GM12878 (cell line): ENCODE measurements at regions not wholly inside any gene's neighbourhood (a gene's known extent, or its start where the extent isn't known, plus 50 kb on each side); places are given as distances from the start of the nearest gene placed in this dataset.

Experiments
- ATAC-seq: fragments of 200-7000 bp; cut with Tn5 transposase; 3 replicates; pipeline ENCODE4 v1.9.1; 2020; ENCODE audit warnings: mild to moderate bottlenecking, moderate library complexity
- BruUV-seq: library from RNA; stranded (reverse); fragments of 400-500 nt; replicated peaks from 2 replicates; lab custom pipeline; 2021; lab: Mats Ljungman, UMichigan
- CTCF ChIA-PET: fragments of 300-600 bp; sonication (Branson Sonifier 250); formaldehyde crosslinking; extraction: SDS; loops from one replicate; lab custom pipeline; 2021; ENCODE audit warnings: inconsistent platforms; lab: Yijun Ruan, JAX
- POLR2A ChIA-PET: fragments of 350-600 bp; formaldehyde crosslinking; extraction: SDS; loops from one replicate; lab custom pipeline; 2021; ENCODE audit warnings: inconsistent platforms; lab: Charles Lee
- RAD21 ChIA-PET: fragments of 300-600 bp; sonication (Branson Sonifier 250); formaldehyde crosslinking; loops from one replicate; lab custom pipeline; 2023; ENCODE audit warnings: antibody characterized with exemption; ENCODE audit not compliant: unreplicated experiment; lab: Charles Lee
- SMC1A ChIA-PET: fragments of 300-600 bp; sonication (Branson Sonifier 250); formaldehyde crosslinking; loops from one replicate; lab custom pipeline; 2023; ENCODE audit not compliant: unreplicated experiment, uncharacterized antibody; lab: Charles Lee
- DNase-seq: peaks from one replicate; pipeline ENCODE4 v3.0.0-alpha.2; 2011; ENCODE audit warnings: low read depth, low spot score
- FAIRE-seq: peaks from 3 replicates; lab custom pipeline; 2011; peaks lifted over from hg19 to GRCh38; lab: Jason Lieb, UNC
- H2AFZ ChIP-seq: 2 replicates; pipeline ENCODE4 v1.6.0; 2011; ENCODE audit warnings: low read depth, low read length, control low read depth; ENCODE audit not compliant: control insufficient read depth
- H3K27ac ChIP-seq: 2 replicates; pipeline ENCODE4 v1.5.1; 2011; ENCODE audit warnings: control low read depth; ENCODE audit not compliant: control insufficient read depth, insufficient read depth
- H3K27me3 ChIP-seq, 2 experiments: replicated peaks in 1 of 2; 2 replicates each; pipeline versions ENCODE4 v1.6.0 to v1.6.1; 2011; ENCODE audit warnings: low read length in 1 of 2; ENCODE audit not compliant: control insufficient read depth in 2 of 2, insufficient read depth in 2 of 2
- H3K36me3 ChIP-seq, 2 experiments: 2 replicates each; pipeline ENCODE4 v1.5.1; 2011; ENCODE audit warnings: low read length in 1 of 2; ENCODE audit not compliant: control insufficient read depth in 2 of 2, insufficient read depth in 2 of 2
- H3K4me1 ChIP-seq: 2 replicates; pipeline ENCODE4 v1.6.1; 2011; ENCODE audit warnings: mild to moderate bottlenecking, low read length, moderate library complexity, mixed read lengths; ENCODE audit not compliant: control insufficient read depth, insufficient read depth
- H3K4me2 ChIP-seq: 2 replicates; pipeline ENCODE4 v1.6.0; 2011; ENCODE audit warnings: control low read depth; ENCODE audit not compliant: control insufficient read depth, insufficient read depth
- H3K4me3 ChIP-seq: fragments of 200-600 bp; sonication (generic); 2 replicates; pipeline ENCODE4 v1.5.1; 2016
- H3K79me2 ChIP-seq: 2 replicates; pipeline ENCODE4 v1.6.0; 2011; ENCODE audit warnings: low read length; ENCODE audit not compliant: control insufficient read depth, insufficient read depth
- H3K9ac ChIP-seq: 2 replicates; pipeline ENCODE4 v1.8.0; 2011; ENCODE audit warnings: low read length, control low read depth, mixed read lengths; ENCODE audit not compliant: control insufficient read depth, insufficient read depth
- H3K9me3 ChIP-seq: replicated peaks from 3 replicates; pipeline ENCODE4 v1.5.1; 2011; ENCODE audit warnings: mild to moderate bottlenecking, low read length; ENCODE audit not compliant: control insufficient read depth, insufficient read depth
- H4K20me1 ChIP-seq: 2 replicates; pipeline ENCODE4 v1.6.0; 2011; ENCODE audit not compliant: control insufficient read depth, insufficient read depth
- LARP7 ChIP-seq: fragments of 450-650 bp; IDR thresholded peaks from 2 replicates; pipeline ENCODE4 v1.6.1; 2017; ENCODE audit warnings: mild to moderate bottlenecking
- MTA2 ChIP-seq: fragments of 450-650 bp; IDR thresholded peaks from 2 replicates; pipeline ENCODE4 v1.6.1; 2016; ENCODE audit warnings: low read depth, mild to moderate bottlenecking, moderate library complexity
- MXI1 ChIP-seq: fragments of 150-350 bp; IDR thresholded peaks from 2 replicates; pipeline ENCODE4 v1.6.1; 2011; ENCODE audit warnings: low read depth, mild to moderate bottlenecking, inconsistent platforms, low read length, improper control_type of control experiment
- NFIC ChIP-seq: IDR thresholded peaks from 2 replicates; pipeline ENCODE4 v1.6.1; 2012; ENCODE audit warnings: low read depth, mild to moderate bottlenecking, inconsistent platforms, low read length, moderate library complexity
- PAX5 ChIP-seq: IDR thresholded peaks from 2 replicates; pipeline ENCODE4 v1.6.1; 2011; ENCODE audit warnings: low read depth, low read length, borderline replicate concordance
- RCOR1 ChIP-seq: conservative IDR thresholded peaks from 2 replicates; pipeline ENCODE4 v1.6.1; 2012; ENCODE audit warnings: low read depth, low read length, improper control_type of control experiment
- RUNX3 ChIP-seq: IDR thresholded peaks from 2 replicates; pipeline ENCODE4 v1.6.1; 2012; ENCODE audit warnings: low read length, inconsistent platforms
- STAT1 ChIP-seq: fragments of 450-650 bp; conservative IDR thresholded peaks from 2 replicates; pipeline ENCODE4 v1.6.1; 2014; ENCODE audit warnings: antibody characterized with exemption, mild to moderate bottlenecking
- TCF7 ChIP-seq: IDR thresholded peaks from 2 replicates; pipeline ENCODE4 v1.6.1; 2014; ENCODE audit warnings: antibody characterized with exemption, borderline replicate concordance
- ZZZ3 ChIP-seq: IDR thresholded peaks from 2 replicates; pipeline ENCODE4 v1.6.1; 2011; ENCODE audit warnings: low read depth; ENCODE audit not compliant: control insufficient read depth, insufficient read length
- WGBS: methylation state at CpG from one replicate; pipeline ENCODE4 v1.1.6; 2016; ENCODE audit warnings: low lambda C conversion rate; ENCODE audit not compliant: insufficient replicate concordance, insufficient coverage; ENCODE audit errors: missing lambda C conversion rate; 5-methylcytosine and 5-hydroxymethylcytosine counted together
- in situ Hi-C: fragments of 300-500 bp; cut with MboI; formaldehyde crosslinking; loops from 9 replicates; pipeline ENCODE4 v1.14.3; 2018; ENCODE audit warnings: mixed read lengths
- intact Hi-C: fragments of 100-400 bp; cut with micrococcal nuclease; formaldehyde crosslinking; loops from one replicate; pipeline ENCODE4 v1.14.2; 2022; ENCODE audit not compliant: unreplicated experiment
- TF ChIP-seq, protein P1 (sequence below): fragments of 450-650 bp; IDR thresholded peaks from 2 replicates; pipeline ENCODE4 v1.6.1; 2017; ENCODE audit warnings: antibody characterized with exemption, mild to moderate bottlenecking, moderate library complexity
- TF ChIP-seq, protein P2 (sequence below): fragments of 450-650 bp; IDR thresholded peaks from 2 replicates; pipeline ENCODE4 v1.6.1; 2017; ENCODE audit warnings: mild to moderate bottlenecking, moderate library complexity
- TF ChIP-seq, protein P3 (sequence below): IDR thresholded peaks from 2 replicates; pipeline ENCODE4 v1.6.1; 2011; ENCODE audit warnings: mild to moderate bottlenecking, low read depth, low read length, moderate library complexity; ENCODE audit not compliant: insufficient replicate concordance

DNA sequence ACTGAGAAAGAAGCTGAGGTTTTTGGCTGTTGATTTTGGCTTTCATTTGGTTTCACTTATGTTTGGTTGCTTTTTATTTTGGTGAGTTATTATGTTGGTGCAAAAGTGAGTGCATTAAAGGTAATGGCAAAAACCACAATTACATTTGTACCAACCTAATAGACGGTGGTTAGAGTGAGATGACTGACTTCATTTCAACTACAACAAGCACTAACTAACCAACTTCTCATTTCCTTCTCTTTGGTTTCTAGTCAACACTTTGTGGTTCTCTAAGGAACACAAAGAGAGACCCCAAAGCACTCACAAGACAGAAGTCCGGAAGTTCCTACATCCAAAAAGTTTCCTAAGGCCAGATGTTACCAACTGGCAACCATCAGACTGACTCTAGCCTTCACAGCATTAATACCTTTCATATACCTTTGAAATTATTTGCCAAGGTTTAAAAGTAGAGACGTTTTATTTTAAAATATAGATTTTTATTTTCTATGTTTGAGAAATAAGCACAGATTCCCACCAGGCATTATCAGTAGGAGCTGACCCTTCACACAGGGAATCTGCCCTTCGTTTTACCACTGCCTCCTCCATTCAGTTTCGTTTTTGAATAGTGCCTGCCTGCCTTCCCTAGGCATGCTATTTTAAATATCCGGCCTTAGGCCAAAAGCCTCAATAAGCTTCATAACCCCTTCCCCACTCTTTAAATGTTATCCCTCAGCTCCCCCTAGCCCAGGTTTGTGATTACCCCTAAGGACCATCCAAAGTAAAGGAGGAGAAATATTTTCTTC is 301.1 kb upstream of the PTGER4 start (continued):
- TF ChIP-seq, protein P1, sequence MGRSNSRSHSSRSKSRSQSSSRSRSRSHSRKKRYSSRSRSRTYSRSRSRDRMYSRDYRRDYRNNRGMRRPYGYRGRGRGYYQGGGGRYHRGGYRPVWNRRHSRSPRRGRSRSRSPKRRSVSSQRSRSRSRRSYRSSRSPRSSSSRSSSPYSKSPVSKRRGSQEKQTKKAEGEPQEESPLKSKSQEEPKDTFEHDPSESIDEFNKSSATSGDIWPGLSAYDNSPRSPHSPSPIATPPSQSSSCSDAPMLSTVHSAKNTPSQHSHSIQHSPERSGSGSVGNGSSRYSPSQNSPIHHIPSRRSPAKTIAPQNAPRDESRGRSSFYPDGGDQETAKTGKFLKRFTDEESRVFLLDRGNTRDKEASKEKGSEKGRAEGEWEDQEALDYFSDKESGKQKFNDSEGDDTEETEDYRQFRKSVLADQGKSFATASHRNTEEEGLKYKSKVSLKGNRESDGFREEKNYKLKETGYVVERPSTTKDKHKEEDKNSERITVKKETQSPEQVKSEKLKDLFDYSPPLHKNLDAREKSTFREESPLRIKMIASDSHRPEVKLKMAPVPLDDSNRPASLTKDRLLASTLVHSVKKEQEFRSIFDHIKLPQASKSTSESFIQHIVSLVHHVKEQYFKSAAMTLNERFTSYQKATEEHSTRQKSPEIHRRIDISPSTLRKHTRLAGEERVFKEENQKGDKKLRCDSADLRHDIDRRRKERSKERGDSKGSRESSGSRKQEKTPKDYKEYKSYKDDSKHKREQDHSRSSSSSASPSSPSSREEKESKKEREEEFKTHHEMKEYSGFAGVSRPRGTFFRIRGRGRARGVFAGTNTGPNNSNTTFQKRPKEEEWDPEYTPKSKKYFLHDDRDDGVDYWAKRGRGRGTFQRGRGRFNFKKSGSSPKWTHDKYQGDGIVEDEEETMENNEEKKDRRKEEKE = no peak

DNA sequence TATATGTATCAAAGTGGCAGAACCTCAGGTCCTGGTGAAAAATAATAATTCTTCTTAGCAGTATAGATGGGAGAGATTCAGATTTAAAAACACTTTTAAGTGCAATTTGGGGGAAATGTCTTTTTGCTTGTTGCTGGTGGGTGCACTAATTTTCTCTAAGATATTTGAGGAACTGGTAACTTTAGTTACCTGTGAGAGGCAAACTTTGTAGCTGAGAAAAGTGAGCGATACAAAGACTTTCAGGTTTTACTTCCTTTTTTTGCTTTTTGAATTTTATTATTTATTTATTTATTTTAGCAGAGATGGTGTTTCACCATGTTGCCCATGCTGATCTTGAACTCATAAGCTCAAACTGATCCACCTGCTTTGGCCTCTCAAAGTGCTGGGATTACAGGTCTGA is 303.1 kb upstream of the PTGER4 start:
- ChIA-PET SMC1A (interaction anchor here (0.7 to 1.7 kb wide), 7 partner anchors 11 to 114 kb away, joined by 3 to 8 read pairs (median 3); no protein-coding TSS in a partner anchor), POLR2A (interaction anchor here (1.6 kb wide), 1 partner anchor 109 kb away, joined by 3 read pairs; no protein-coding TSS in a partner anchor), RAD21 (interaction anchor here (0.7 to 1.1 kb wide), 3 partner anchors 60 to 110 kb away, joined by 3 to 4 read pairs (median 3); no protein-coding TSS in a partner anchor), CTCF (no interaction called here)
- H3K9ac ChIP-seq = no peak overlapping the region
- DNase-seq = no peak
- ATAC-seq = peak; percentile 74
- no peaks in the 10 kb centered on the region for H3K79me2 ChIP-seq
- no peak overlapping the region; the same call in 1 of the 2 replicates for H3K4me2 ChIP-seq
- no peak overlapping the region for H2AFZ ChIP-seq
- in situ Hi-C loops = no loop called here
- H4K20me1 ChIP-seq = no peaks in the 10 kb centered on the region
- no peaks in the 10 kb centered on the region for H3K27me3 ChIP-seq
- H3K4me1 ChIP-seq = peaks cover 19% of the 10 kb centered on the region
- H3K9me3 ChIP-seq = no peaks in the 10 kb centered on the region; the same call in 2 of the 3 replicates
- no peak overlapping the region for H3K4me3 ChIP-seq
- no peak for FAIRE-seq
- no TSS peak for BruUV-seq
- intact Hi-C loops = no loop called here
- H3K27ac ChIP-seq = no peak overlapping the region
- 5% methylated on average over 1 of the region's 1 CpG for WGBS
- no peaks in the 10 kb centered on the region for H3K36me3 ChIP-seq
- TF ChIP-seq, protein P2, sequence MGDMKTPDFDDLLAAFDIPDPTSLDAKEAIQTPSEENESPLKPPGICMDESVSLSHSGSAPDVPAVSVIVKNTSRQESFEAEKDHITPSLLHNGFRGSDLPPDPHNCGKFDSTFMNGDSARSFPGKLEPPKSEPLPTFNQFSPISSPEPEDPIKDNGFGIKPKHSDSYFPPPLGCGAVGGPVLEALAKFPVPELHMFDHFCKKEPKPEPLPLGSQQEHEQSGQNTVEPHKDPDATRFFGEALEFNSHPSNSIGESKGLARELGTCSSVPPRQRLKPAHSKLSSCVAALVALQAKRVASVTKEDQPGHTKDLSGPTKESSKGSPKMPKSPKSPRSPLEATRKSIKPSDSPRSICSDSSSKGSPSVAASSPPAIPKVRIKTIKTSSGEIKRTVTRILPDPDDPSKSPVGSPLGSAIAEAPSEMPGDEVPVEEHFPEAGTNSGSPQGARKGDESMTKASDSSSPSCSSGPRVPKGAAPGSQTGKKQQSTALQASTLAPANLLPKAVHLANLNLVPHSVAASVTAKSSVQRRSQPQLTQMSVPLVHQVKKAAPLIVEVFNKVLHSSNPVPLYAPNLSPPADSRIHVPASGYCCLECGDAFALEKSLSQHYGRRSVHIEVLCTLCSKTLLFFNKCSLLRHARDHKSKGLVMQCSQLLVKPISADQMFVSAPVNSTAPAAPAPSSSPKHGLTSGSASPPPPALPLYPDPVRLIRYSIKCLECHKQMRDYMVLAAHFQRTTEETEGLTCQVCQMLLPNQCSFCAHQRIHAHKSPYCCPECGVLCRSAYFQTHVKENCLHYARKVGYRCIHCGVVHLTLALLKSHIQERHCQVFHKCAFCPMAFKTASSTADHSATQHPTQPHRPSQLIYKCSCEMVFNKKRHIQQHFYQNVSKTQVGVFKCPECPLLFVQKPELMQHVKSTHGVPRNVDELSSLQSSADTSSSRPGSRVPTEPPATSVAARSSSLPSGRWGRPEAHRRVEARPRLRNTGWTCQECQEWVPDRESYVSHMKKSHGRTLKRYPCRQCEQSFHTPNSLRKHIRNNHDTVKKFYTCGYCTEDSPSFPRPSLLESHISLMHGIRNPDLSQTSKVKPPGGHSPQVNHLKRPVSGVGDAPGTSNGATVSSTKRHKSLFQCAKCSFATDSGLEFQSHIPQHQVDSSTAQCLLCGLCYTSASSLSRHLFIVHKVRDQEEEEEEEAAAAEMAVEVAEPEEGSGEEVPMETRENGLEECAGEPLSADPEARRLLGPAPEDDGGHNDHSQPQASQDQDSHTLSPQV = no peak
- TF ChIP-seq NFIC (no peak), TCF7 (no peak), RCOR1 (no peak), PAX5 (no peak), MXI1 (no peak), STAT1 (no peak), ZZZ3 (no peak), LARP7 (no peak), RUNX3 (no peak), MTA2 (no peak)
- TF ChIP-seq, protein P3, sequence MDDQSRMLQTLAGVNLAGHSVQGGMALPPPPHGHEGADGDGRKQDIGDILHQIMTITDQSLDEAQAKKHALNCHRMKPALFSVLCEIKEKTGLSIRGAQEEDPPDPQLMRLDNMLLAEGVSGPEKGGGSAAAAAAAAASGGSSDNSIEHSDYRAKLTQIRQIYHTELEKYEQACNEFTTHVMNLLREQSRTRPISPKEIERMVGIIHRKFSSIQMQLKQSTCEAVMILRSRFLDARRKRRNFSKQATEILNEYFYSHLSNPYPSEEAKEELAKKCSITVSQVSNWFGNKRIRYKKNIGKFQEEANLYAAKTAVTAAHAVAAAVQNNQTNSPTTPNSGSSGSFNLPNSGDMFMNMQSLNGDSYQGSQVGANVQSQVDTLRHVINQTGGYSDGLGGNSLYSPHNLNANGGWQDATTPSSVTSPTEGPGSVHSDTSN = no peak
